Fibroblast of villous mesenchyme (primary cell): ENCODE measurements at regions not wholly inside any gene's neighbourhood (a gene's known extent, or its start where the extent isn't known, plus 50 kb on each side); places are given as distances from the start of the nearest gene placed in this dataset.

Source experiments
- DNase-seq: peaks from one replicate; pipeline ENCODE4 v3.0.0-alpha.2; 2010; ENCODE audit warnings: low read depth
- H3K4me3 ChIP-seq: 2 replicates; pipeline ENCODE4 v1.5.1; 2011; ENCODE audit warnings: low read depth, mild to moderate bottlenecking, low read length
- CTCF ChIP-seq: IDR thresholded peaks from 2 replicates; pipeline ENCODE4 v1.5.1; 2012; ENCODE audit warnings: low read depth, mild to moderate bottlenecking, low read length; ENCODE audit not compliant: insufficient read depth

GRCh38 chr22:49547751-49548239 is 279.9 kb downstream of the BRD1 start:
- DNase-seq, result no peak
- no peak overlapping the region for H3K4me3 ChIP-seq
- no peak for TF ChIP-seq CTCF

GRCh38 chr22:49546811-49547585 is 280.7 kb downstream of the BRD1 start:
- no peak for DNase-seq
- TF ChIP-seq CTCF, result no peak
- no peak overlapping the region for H3K4me3 ChIP-seq

DNA sequence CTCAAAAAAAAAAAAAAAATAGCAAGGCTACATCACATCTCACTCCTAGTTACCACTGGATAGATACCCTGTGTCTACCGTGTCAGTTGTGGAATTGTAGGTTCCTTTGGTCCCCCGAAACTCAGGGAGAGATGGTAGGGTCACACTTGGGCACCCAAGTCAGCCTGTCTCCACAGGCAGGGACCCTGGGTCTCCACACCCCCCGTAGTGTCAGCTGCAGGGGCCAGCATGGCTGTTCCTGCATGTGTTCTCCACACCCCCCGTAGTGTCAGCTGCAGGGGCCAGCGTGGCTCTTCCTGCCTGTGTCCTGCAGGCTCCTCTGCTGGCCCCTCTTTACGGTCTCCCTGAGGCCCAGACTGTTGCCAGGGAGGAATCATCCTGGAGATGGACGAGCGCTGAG is 282.1 kb downstream of the BRD1 start:
- no peak for DNase-seq
- no peak for TF ChIP-seq CTCF

DNA sequence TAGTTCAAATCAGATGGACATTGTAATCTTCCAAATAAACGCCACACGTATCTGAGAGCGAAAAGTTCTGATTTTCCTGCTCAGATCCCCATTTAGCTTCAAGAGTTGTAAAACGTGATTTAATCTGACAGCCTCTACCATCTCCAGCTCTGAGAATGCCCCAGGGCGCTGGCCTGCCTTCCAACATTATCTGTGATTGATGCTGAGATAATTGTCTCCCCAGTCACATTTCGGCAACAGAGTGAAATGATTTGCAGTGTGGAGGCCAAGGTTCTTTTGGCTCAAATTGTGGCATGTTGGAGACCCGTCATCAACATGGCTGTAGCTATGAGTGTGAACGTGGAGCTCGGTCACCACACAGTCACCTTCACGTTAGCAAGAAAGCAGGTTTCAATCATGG is 283.4 kb downstream of the BRD1 start:
- DNase-seq, result no peak
- no peak for TF ChIP-seq CTCF
- no peak overlapping the region for H3K4me3 ChIP-seq

More for the DNA sequence above, 282.1 kb downstream of the BRD1 start:
- H3K4me3 ChIP-seq, result no peak overlapping the region

GRCh38 chr22:49543876-49544275 is 283.8 kb downstream of the BRD1 start:
- DNase-seq, result no peak
- no peak overlapping the region for H3K4me3 ChIP-seq
- no peak for TF ChIP-seq CTCF

GRCh38 chr22:49541693-49542230 is 285.9 kb downstream of the BRD1 start:
- DNase-seq, result no peak
- H3K4me3 ChIP-seq, result no peak overlapping the region
- TF ChIP-seq CTCF, result no peak
